Spleen (tissue), 11 donors: ENCODE measurements at regions not wholly inside any gene's neighbourhood (a gene's known extent, or its start where the extent isn't known, plus 50 kb on each side); places are given as distances from the start of the nearest gene placed in this dataset.

ENCODE experiments used
- DNase-seq: peaks from one replicate; pipeline ENCODE4 v3.0.0-alpha.2; 2020
- H3K27ac ChIP-seq, 8 donors: fragments of 200-600 bp; sonication (generic) in 7 of 8; 1 replicate in 4 of 8; 2 replicates in 4 of 8; pipeline versions ENCODE4 v1.5.0 to v1.8.0; 2016 to 2021; ENCODE audit warnings: inconsistent platforms in 4 of 8, mild to moderate bottlenecking in 4 of 8, moderate library complexity in 1 of 8
- H3K27me3 ChIP-seq, 7 donors: fragments of 200-600 bp; sonication (generic) in 6 of 7; replicated peaks in 1 of 7; 1 replicate in 4 of 7; 2 replicates in 3 of 7; pipeline versions ENCODE4 v1.5.0 to v1.8.0; 2016 to 2021; ENCODE audit warnings: inconsistent platforms in 3 of 7, mild to moderate bottlenecking in 1 of 7
- H3K36me3 ChIP-seq, 6 donors: fragments of 200-600 bp; sonication (generic) in 5 of 6; 1 replicate in 4 of 6; 2 replicates in 2 of 6; pipeline versions ENCODE4 v1.5.0 to v1.8.0; 2016 to 2021; ENCODE audit warnings: inconsistent platforms in 2 of 6
- H3K4me1 ChIP-seq, 6 donors: fragments of 200-600 bp; sonication (generic) in 5 of 6; 1 replicate in 3 of 6; 2 replicates in 3 of 6; pipeline versions ENCODE4 v1.5.0 to v1.8.0; 2016 to 2021; ENCODE audit warnings: inconsistent platforms in 3 of 6
- H3K4me3 ChIP-seq, 8 donors: fragments of 200-600 bp; sonication (generic) in 7 of 8; 1 replicate in 4 of 8; 2 replicates in 4 of 8; pipeline versions ENCODE4 v1.5.0 to v1.8.0; 2016 to 2021; ENCODE audit warnings: inconsistent platforms in 4 of 8, mild to moderate bottlenecking in 4 of 8, moderate library complexity in 2 of 8
- H3K9me3 ChIP-seq, 8 donors: fragments of 200-600 bp; sonication (generic) in 7 of 8; 1 replicate in 4 of 8; 2 replicates in 4 of 8; pipeline versions ENCODE4 v1.5.0 to v1.8.0; 2016 to 2021; ENCODE audit warnings: inconsistent platforms in 4 of 8
- CTCF ChIP-seq, 11 experiments: fragments of 200-600 bp in 7 of 11; fragments of 450-650 bp in 4 of 11; sonication (generic) in 4 of 11; IDR thresholded peaks in 8 of 11; conservative IDR thresholded peaks in 3 of 11; 1 replicate in 7 of 11; 2 replicates in 4 of 11; pipeline versions ENCODE4 v1.4.0 to v1.8.0; 2016 to 2021; ENCODE audit warnings: antibody characterized with exemption in 11 of 11, inconsistent platforms in 4 of 11, mild to moderate bottlenecking in 1 of 11
- POLR2A ChIP-seq, 3 donors: fragments of 450-650 bp; IDR thresholded peaks; one replicate each; pipeline ENCODE4 v1.5.1; 2017; ENCODE audit warnings: antibody characterized with exemption in 3 of 3, mild to moderate bottlenecking in 1 of 3
- POLR2AphosphoS5 ChIP-seq, 3 donors: sonication (generic); formaldehyde crosslinking; IDR thresholded peaks; one replicate each; pipeline ENCODE4 v1.5.1; 2017; ENCODE audit warnings: antibody characterized with exemption in 3 of 3
- WGBS, 5 donors: extraction: QIAGEN DNeasy Blood & Tissue Kit in 3 of 5; methylation state at CpG; one replicate each; pipeline versions ENCODE4 v1.1.5 to v1.1.7; 2013 to 2018; 5-methylcytosine and 5-hydroxymethylcytosine counted together
- intact Hi-C: fragments of 100-400 bp; cut with DNase I; formaldehyde crosslinking; loops from one replicate; pipeline ENCODE4 v1.15.0; 2023; ENCODE audit warnings: low total_unique reads
- donor health status: healthy with polysubstance abuse.
- donor health status: DM: no; HTN: no; CAD: no; lungs with moderate emphysema.
- donor health status: DM: no; HTN: no; CAD: no.
- donor health status: Bipolar disorder and iron deficiency.
- donor health status: healthy.
- donor health status: DM: no; HTN: no; CAD: no.
- donor health status: DM: yes; HTN: yes; CAD: no.

GRCh38 chr21:25507522-25507921, 99.8 kb downstream of the MRPL39 start:
- no peaks in the 10 kb centered on the region for H3K27me3 ChIP-seq
- no peak overlapping the region for H3K27ac ChIP-seq
- no peak for TF ChIP-seq POLR2A (IDR thresholded peaks at IDR 0.05)
- no peak for TF ChIP-seq POLR2AphosphoS5 (IDR thresholded peaks at IDR 0.05)
- TF ChIP-seq CTCF (IDR thresholded peaks at IDR 0.05 in 8 of 11, conservative IDR thresholded peaks at IDR 0.05 in 3 of 11): no peak
- H3K4me1 ChIP-seq: peaks cover 0 to 26% (median 11%) of the 10 kb centered on the region in 6 donors
- peaks cover 0 to 4% (median under 1%) of the 10 kb centered on the region in 8 donors for H3K9me3 ChIP-seq
- intact Hi-C loops: no loop called here
- H3K36me3 ChIP-seq: no peaks in the 10 kb centered on the region
- no peak overlapping the region for H3K4me3 ChIP-seq
- DNase-seq: no peak

GRCh38 chr21:25506887-25507286, 100.4 kb downstream of the MRPL39 start:
- Histone ChIP-seq H3K4me1 (peaks cover 0 to 26% (median 11%) of the 10 kb centered on the region in 6 donors), H3K36me3 (no peaks in the 10 kb centered on the region), H3K27me3 (no peaks in the 10 kb centered on the region), H3K4me3 (no peak overlapping the region), H3K27ac (no peak overlapping the region), H3K9me3 (peaks cover 0 to 8% (median 2%) of the 10 kb centered on the region in 8 donors)
- 89 to 92% (median 92%) methylated on average over 6 of the region's 6 CpGs for WGBS, 5 donors
- intact Hi-C loops: no loop called here
- TF ChIP-seq POLR2A (IDR thresholded peaks at IDR 0.05) (no peak), CTCF (IDR thresholded peaks at IDR 0.05 in 8 of 11, conservative IDR thresholded peaks at IDR 0.05 in 3 of 11) (no peak)
- DNase-seq: no peak

GRCh38 chr21:25506261-25506660, 101.0 kb downstream of the MRPL39 start:
- TF ChIP-seq POLR2AphosphoS5 (IDR thresholded peaks at IDR 0.05) (no peak), CTCF (IDR thresholded peaks at IDR 0.05 in 8 of 11, conservative IDR thresholded peaks at IDR 0.05 in 3 of 11) (no peak), POLR2A (IDR thresholded peaks at IDR 0.05) (no peak)
- intact Hi-C loops: no loop called here
- Histone ChIP-seq H3K4me1 (peaks cover 0 to 26% (median 11%) of the 10 kb centered on the region in 6 donors), H3K27me3 (no peaks in the 10 kb centered on the region), H3K4me3 (no peak overlapping the region), H3K36me3 (no peaks in the 10 kb centered on the region), H3K9me3 (peaks cover 0 to 8% (median 2%) of the 10 kb centered on the region in 8 donors), H3K27ac (no peak overlapping the region)
- no peak for DNase-seq
- 72 to 91% (median 80%) methylated on average over 2 of the region's 2 CpGs for whole genome bisulfite sequencing, 5 donors

GRCh38 chr21:25503981-25504380, 103.3 kb downstream of the MRPL39 start:
- Histone ChIP-seq H3K4me3 (no peak overlapping the region), H3K27me3 (no peaks in the 10 kb centered on the region), H3K4me1 (peaks cover 0 to 14% (median 3%) of the 10 kb centered on the region in 6 donors), H3K36me3 (no peaks in the 10 kb centered on the region), H3K27ac (no peak overlapping the region), H3K9me3 (peaks cover 0 to 10% (median 3%) of the 10 kb centered on the region in 8 donors)
- TF ChIP-seq POLR2A (IDR thresholded peaks at IDR 0.05) (no peak), CTCF (IDR thresholded peaks at IDR 0.05 in 8 of 11, conservative IDR thresholded peaks at IDR 0.05 in 3 of 11) (no peak)
- intact Hi-C loops: no loop called here
- WGBS, 5 donors: 95 to 100% (median 100%) methylated on average over 1 of the region's 1 CpG
- no peak for DNase-seq
